Bronchial epithelial cell (primary cell): ENCODE measurements at regions not wholly inside any gene's neighbourhood (a gene's known extent, or its start where the extent isn't known, plus 50 kb on each side); places are given as distances from the start of the nearest gene placed in this dataset.
"Not testable (repeated sequence)": the region's sequence is repeated elsewhere in the genome, so short reads cannot be mapped to it uniquely, and the experiment has no call there.

Experiments
- DNase-seq: peaks from one replicate; pipeline ENCODE4 v3.0.0-alpha.2; 2010; ENCODE audit warnings: low read depth
- FAIRE-seq: peaks from 2 replicates; lab custom pipeline; 2011; peaks lifted over from hg19 to GRCh38; lab: Jason Lieb, UNC
- H3K27me3 ChIP-seq: 2 replicates; pipeline ENCODE4 v1.5.1; 2011; ENCODE audit warnings: low read length; ENCODE audit not compliant: control insufficient read depth, insufficient read depth
- H3K36me3 ChIP-seq: 2 replicates; pipeline ENCODE4 v1.5.1; 2011; ENCODE audit warnings: low read length; ENCODE audit not compliant: control insufficient read depth, insufficient read depth
- H3K4me3 ChIP-seq: 2 replicates; pipeline ENCODE4 v1.5.1; 2011; ENCODE audit warnings: mild to moderate bottlenecking, low read depth, low read length, control low read depth
- TF ChIP-seq, protein P1 (sequence below): IDR thresholded peaks from 2 replicates; pipeline ENCODE4 v1.5.1; 2011; ENCODE audit warnings: mild to moderate bottlenecking, moderate library complexity, low read length, control low read depth, inconsistent platforms; ENCODE audit not compliant: insufficient read depth, severe bottlenecking

DNA sequence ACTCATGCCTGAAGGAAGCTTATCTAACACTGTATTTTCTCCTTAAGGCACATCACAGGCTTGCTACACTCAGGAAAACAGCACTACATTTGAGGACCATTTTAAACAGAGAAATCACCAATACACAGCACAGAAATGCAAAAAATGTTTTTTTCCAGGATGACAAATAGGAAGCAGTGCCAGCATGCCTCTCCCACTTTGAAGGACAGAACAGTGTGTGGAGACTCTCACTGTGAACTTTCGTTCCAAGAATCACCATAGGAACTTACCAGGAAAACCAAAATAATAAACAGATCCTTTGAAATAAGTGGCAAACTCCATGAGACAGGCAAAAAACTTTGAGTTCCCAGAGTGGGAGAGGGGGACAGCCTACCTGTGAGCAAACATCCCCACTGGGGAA lies 217.8 kb upstream of the MAST4 start:
- no peak for FAIRE-seq
- TF ChIP-seq, protein P1, sequence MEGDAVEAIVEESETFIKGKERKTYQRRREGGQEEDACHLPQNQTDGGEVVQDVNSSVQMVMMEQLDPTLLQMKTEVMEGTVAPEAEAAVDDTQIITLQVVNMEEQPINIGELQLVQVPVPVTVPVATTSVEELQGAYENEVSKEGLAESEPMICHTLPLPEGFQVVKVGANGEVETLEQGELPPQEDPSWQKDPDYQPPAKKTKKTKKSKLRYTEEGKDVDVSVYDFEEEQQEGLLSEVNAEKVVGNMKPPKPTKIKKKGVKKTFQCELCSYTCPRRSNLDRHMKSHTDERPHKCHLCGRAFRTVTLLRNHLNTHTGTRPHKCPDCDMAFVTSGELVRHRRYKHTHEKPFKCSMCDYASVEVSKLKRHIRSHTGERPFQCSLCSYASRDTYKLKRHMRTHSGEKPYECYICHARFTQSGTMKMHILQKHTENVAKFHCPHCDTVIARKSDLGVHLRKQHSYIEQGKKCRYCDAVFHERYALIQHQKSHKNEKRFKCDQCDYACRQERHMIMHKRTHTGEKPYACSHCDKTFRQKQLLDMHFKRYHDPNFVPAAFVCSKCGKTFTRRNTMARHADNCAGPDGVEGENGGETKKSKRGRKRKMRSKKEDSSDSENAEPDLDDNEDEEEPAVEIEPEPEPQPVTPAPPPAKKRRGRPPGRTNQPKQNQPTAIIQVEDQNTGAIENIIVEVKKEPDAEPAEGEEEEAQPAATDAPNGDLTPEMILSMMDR: no peak
- Histone ChIP-seq H3K36me3 (no peaks in the 10 kb centered on the region), H3K27me3 (no peaks in the 10 kb centered on the region), H3K4me3 (no peak overlapping the region)
- DNase-seq: no peak

DNA sequence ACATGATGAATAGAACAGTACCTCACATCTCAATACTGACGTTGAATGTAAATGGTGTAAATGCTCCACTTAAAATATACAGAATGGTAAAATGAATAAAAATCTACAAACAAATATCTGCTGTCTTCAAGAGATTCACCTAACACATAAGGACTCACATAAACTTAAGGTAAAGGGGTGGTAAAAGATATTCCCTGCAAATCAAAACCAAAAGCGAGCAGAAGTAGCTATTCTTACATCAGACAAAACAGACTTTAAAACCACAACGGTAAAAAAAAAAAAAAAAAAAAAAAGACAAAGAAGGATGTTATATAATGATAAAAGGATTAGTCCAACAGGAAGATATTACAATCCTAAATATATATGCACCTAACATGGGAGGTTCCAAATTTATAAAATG lies 214.0 kb upstream of the MAST4 start:
- no peak for DNase-seq
- Histone ChIP-seq H3K27me3 (no peaks in the 10 kb centered on the region), H3K36me3 (no peaks in the 10 kb centered on the region), H3K4me3 (no peak overlapping the region)
- no peak for FAIRE-seq
- TF ChIP-seq, protein P1: no peak

DNA sequence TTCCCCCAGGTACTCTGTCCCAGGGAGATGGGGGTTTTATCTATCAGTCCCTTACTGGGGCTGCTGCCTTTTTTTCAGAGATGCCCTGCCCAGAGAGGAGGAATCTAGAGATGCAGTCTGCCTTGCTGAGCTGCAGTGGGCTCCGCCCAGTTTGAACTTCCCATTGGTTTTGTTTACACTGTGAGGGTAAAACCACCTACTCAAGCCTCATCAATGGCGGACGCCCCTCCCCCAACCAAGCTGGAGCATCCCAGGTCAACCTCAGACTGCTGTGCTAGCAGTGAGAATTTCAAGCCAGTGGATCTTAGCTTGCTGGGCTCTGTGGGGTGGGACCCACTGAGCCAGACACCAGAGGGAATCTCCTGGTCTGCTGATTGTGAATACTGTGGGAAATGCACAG lies 191.0 kb upstream of the MAST4 start:
- H3K4me3 ChIP-seq, H3K27me3 ChIP-seq, H3K36me3 ChIP-seq, DNase-seq, FAIRE-seq: not testable (repeated sequence)

DNA sequence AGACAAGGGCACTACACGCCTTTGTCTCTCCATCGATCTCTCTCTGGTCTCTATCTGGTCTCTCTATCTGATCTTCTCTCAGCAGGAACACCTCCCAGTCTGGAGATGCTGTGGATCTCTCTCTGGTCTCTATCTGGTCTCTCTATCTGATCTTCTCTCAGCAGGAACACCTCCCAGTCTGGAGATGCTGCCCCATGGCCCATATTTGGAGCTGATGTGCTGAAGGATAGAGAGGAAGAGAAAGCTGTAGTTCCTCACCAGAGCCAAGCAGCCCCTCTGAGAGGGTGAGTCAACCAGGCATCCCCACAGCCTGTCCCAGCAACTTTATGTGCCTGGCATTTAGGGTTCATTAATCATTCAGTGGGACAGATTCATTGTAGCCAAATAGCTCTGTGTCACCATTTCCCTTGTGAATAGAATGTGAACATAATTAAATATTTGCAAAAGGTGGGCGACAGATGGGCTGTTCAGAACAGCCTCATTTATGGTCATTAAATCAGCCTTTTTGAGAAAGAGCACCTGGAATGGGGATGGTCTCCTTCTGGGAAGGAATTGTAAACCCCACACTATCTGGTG lies 189.3 kb upstream of the MAST4 start:
- DNase-seq (no peak), FAIRE-seq (peak; percentile 94)
- Histone ChIP-seq H3K36me3 (no peaks in the 10 kb centered on the region), H3K4me3 (no peak overlapping the region), H3K27me3 (no peaks in the 10 kb centered on the region)
- TF ChIP-seq, protein P1: no peak

DNA sequence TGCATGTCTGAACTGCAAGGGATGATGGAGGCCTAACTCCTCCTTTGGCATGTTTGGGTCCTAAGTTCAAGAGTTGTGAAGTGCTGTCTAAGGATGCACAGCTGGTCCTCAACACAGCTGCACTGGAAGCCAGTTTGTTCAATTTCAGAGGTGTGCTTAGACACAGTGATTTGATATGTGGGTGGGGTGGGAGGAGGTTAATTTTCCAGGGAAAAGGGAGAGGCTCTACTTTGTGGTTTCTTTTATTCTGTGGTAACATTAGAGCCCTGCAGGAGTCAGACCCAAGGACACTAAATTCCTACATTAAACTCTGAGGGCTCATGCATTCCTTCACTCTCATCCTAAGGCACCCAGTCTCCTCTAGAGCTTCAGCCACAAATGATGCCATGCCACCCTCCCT lies 188.4 kb upstream of the MAST4 start:
- TF ChIP-seq, protein P1: no peak
- DNase-seq (no peak), FAIRE-seq (no peak)

DNA sequence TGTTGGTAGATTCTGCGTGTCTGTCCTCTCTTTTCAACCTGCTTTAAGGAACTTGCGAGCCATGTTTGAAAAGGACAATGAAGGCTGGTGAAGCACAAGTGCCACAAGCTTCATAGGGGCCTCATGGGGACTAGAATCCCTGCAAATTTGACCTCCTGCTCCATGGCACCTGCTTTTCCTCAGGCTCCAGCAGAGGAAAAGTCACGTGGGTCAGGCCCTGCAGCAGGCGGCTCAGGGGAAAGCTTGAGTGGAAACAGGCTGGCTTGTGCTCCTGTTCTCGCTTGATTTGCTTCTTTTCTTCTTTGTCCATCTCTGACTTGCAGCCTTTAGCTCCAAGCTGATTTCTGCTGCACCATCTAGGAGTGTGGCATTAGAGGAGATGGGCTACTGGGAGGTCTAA lies 187.6 kb upstream of the MAST4 start:
- FAIRE-seq (no peak), DNase-seq (no peak)
- Histone ChIP-seq H3K27me3 (no peaks in the 10 kb centered on the region), H3K36me3 (no peaks in the 10 kb centered on the region), H3K4me3 (no peak overlapping the region)
- TF ChIP-seq, protein P1: no peak

More for the DNA sequence above, 188.4 kb upstream of the MAST4 start:
- Histone ChIP-seq H3K36me3 (no peaks in the 10 kb centered on the region), H3K27me3 (no peaks in the 10 kb centered on the region), H3K4me3 (no peak overlapping the region)
